ENCODE measurements at regions not wholly inside any gene's neighbourhood (a gene's known extent, or its start where the extent isn't known, plus 50 kb on each side); places are given as distances from the start of the nearest gene placed in this dataset.

DNA sequence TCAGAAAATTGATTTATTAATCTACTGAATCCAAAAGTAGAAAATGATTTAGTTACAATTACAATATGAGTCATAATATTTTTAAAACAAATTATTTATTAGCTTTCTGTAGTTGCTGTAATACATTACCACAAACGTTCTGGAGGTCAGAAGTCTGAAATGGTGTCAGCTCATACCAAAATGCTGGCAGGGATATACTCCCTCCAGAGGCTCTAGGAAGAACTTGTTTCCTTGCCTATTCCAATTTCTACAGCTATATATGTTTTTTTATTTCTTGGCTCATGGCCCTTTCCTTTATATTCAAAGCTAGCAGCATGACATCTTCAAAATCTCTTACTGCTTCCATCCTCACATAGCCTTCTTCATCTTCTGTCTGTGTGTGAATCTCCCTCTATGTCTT, 667.9 kb upstream of the ITGA1 start:
- TF ChIP-seq, protein P1, sequence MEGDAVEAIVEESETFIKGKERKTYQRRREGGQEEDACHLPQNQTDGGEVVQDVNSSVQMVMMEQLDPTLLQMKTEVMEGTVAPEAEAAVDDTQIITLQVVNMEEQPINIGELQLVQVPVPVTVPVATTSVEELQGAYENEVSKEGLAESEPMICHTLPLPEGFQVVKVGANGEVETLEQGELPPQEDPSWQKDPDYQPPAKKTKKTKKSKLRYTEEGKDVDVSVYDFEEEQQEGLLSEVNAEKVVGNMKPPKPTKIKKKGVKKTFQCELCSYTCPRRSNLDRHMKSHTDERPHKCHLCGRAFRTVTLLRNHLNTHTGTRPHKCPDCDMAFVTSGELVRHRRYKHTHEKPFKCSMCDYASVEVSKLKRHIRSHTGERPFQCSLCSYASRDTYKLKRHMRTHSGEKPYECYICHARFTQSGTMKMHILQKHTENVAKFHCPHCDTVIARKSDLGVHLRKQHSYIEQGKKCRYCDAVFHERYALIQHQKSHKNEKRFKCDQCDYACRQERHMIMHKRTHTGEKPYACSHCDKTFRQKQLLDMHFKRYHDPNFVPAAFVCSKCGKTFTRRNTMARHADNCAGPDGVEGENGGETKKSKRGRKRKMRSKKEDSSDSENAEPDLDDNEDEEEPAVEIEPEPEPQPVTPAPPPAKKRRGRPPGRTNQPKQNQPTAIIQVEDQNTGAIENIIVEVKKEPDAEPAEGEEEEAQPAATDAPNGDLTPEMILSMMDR (IDR thresholded peaks at IDR 0.05), result 0 out of 2 replicates have a peak, but pooled peaks have one; percentile 8
- TF ChIP-seq ZFX (IDR thresholded peaks at IDR 0.05; ENCODE audit: borderline replicate concordance), result no peak
